ENCODE measurements at regions not wholly inside any gene's neighbourhood (a gene's known extent, or its start where the extent isn't known, plus 50 kb on each side); places are given as distances from the start of the nearest gene placed in this dataset.

DNA sequence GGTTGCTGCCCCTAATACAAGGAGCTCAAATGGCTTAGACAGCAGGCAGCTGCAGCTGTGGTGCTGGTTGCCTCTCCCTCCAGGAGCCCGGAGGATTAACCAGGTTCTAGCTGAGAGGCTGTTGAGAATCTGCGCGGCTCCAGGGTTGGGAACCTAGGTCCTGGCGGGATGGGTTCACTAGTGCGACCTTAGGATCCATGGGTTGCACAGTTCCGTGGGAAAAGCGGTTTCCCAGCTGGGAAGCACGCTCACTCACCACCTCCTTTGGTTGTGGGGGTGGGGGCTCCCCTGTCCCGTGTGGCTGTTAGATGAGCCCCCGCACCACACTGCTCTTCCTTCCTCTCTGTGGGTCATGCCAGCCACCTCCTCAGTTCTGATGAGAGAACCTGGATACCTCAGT is 375.1 kb upstream of the ARRDC4 start:
- H3K9me3 ChIP-seq (ENCODE audit: control insufficient read depth, insufficient read depth, low read depth, low read length) = no peaks in the 10 kb centered on the region
- no peaks in the 10 kb centered on the region for H3K36me3 ChIP-seq (ENCODE audit: control insufficient read depth in 2 of 2, insufficient read depth in 1 of 2, low read length in 2 of 2)
- TF ChIP-seq, protein P1, sequence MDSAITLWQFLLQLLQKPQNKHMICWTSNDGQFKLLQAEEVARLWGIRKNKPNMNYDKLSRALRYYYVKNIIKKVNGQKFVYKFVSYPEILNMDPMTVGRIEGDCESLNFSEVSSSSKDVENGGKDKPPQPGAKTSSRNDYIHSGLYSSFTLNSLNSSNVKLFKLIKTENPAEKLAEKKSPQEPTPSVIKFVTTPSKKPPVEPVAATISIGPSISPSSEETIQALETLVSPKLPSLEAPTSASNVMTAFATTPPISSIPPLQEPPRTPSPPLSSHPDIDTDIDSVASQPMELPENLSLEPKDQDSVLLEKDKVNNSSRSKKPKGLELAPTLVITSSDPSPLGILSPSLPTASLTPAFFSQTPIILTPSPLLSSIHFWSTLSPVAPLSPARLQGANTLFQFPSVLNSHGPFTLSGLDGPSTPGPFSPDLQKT (IDR thresholded peaks at IDR 0.05; ENCODE audit: borderline replicate concordance, low read depth, low read length) = no peak
- no peak for TF ChIP-seq ZNF366 (tag by site-specific recombination; conservative IDR thresholded peaks at IDR 0.05)
- no peak for TF ChIP-seq ZNF132 (tag by site-specific recombination; IDR thresholded peaks at IDR 0.05; ENCODE audit: borderline replicate concordance)
- TF ChIP-seq ZFP41 (tag by site-specific recombination; IDR thresholded peaks at IDR 0.05; ENCODE audit: borderline replicate concordance) = no peak
- no peak for TF ChIP-seq ZNF324 (tag by site-specific recombination; IDR thresholded peaks at IDR 0.05)
- TF ChIP-seq, protein P2, sequence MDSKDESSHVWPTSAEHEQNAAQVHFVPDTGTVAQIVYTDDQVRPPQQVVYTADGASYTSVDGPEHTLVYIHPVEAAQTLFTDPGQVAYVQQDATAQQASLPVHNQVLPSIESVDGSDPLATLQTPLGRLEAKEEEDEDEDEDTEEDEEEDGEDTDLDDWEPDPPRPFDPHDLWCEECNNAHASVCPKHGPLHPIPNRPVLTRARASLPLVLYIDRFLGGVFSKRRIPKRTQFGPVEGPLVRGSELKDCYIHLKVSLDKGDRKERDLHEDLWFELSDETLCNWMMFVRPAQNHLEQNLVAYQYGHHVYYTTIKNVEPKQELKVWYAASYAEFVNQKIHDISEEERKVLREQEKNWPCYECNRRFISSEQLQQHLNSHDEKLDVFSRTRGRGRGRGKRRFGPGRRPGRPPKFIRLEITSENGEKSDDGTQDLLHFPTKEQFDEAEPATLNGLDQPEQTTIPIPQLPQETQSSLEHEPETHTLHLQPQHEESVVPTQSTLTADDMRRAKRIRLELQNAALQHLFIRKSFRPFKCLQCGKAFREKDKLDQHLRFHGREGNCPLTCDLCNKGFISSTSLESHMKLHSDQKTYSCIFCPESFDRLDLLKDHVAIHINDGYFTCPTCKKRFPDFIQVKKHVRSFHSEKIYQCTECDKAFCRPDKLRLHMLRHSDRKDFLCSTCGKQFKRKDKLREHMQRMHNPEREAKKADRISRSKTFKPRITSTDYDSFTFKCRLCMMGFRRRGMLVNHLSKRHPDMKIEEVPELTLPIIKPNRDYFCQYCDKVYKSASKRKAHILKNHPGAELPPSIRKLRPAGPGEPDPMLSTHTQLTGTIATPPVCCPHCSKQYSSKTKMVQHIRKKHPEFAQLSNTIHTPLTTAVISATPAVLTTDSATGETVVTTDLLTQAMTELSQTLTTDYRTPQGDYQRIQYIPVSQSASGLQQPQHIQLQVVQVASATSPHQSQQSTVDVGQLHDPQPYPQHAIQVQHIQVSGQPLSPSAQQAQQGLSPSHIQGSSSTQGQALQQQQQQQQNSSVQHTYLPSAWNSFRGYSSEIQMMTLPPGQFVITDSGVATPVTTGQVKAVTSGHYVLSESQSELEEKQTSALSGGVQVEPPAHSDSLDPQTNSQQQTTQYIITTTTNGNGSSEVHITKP (tag by site-specific recombination; IDR thresholded peaks at IDR 0.05) = no peak
- TF ChIP-seq ZNF248 (tag by site-specific recombination; IDR thresholded peaks at IDR 0.05) = no peak
- TF ChIP-seq SCRT2 (tag by site-specific recombination; IDR thresholded peaks at IDR 0.05) = no peak
- TF ChIP-seq, protein P3, sequence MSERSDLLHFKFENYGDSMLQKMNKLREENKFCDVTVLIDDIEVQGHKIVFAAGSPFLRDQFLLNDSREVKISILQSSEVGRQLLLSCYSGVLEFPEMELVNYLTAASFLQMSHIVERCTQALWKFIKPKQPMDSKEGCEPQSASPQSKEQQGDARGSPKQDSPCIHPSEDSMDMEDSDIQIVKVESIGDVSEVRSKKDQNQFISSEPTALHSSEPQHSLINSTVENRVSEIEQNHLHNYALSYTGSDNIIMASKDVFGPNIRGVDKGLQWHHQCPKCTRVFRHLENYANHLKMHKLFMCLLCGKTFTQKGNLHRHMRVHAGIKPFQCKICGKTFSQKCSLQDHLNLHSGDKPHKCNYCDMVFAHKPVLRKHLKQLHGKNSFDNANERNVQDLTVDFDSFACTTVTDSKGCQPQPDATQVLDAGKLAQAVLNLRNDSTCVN (tag by site-specific recombination; optimal IDR thresholded peaks at IDR 0.05) = no peak
- no peak for TF ChIP-seq ZNF404 (tag by site-specific recombination; IDR thresholded peaks at IDR 0.05)
- TF ChIP-seq TRIM28 (IDR thresholded peaks at IDR 0.05; ENCODE audit: borderline replicate concordance, low read length) = no peak
- TF ChIP-seq IKZF3 (tag by site-specific recombination; IDR thresholded peaks at IDR 0.05) = no peak
- no peak for TF ChIP-seq ZNF596 (tag by site-specific recombination; IDR thresholded peaks at IDR 0.05)
- TF ChIP-seq MYNN (tag by site-specific recombination; IDR thresholded peaks at IDR 0.05; ENCODE audit: borderline replicate concordance) = no peak
- TF ChIP-seq ZNF239 (tag by site-specific recombination; IDR thresholded peaks at IDR 0.05) = no peak
- TF ChIP-seq, protein P4, sequence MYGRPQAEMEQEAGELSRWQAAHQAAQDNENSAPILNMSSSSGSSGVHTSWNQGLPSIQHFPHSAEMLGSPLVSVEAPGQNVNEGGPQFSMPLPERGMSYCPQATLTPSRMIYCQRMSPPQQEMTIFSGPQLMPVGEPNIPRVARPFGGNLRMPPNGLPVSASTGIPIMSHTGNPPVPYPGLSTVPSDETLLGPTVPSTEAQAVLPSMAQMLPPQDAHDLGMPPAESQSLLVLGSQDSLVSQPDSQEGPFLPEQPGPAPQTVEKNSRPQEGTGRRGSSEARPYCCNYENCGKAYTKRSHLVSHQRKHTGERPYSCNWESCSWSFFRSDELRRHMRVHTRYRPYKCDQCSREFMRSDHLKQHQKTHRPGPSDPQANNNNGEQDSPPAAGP (tag by site-specific recombination; IDR thresholded peaks at IDR 0.05) = no peak
- TF ChIP-seq, protein P5, sequence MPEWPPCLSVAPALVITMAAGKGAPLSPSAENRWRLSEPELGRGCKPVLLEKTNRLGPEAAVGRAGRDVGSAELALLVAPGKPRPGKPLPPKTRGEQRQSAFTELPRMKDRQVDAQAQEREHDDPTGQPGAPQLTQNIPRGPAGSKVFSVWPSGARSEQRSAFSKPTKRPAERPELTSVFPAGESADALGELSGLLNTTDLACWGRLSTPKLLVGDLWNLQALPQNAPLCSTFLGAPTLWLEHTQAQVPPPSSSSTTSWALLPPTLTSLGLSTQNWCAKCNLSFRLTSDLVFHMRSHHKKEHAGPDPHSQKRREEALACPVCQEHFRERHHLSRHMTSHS (tag by site-specific recombination; IDR thresholded peaks at IDR 0.05) = no peak
- ChIA-PET POLR2A (no interaction called here), CTCF (no interaction called here)
- H3K4me1 ChIP-seq (ENCODE audit: control insufficient read depth, insufficient read depth, low read length) = no peaks in the 10 kb centered on the region
- no peak overlapping the region for H3K27ac ChIP-seq (ENCODE audit: extremely low read depth, low read depth, low read length)
- H3K4me3 ChIP-seq (ENCODE audit: low read depth, low read length) = no peak overlapping the region

DNA sequence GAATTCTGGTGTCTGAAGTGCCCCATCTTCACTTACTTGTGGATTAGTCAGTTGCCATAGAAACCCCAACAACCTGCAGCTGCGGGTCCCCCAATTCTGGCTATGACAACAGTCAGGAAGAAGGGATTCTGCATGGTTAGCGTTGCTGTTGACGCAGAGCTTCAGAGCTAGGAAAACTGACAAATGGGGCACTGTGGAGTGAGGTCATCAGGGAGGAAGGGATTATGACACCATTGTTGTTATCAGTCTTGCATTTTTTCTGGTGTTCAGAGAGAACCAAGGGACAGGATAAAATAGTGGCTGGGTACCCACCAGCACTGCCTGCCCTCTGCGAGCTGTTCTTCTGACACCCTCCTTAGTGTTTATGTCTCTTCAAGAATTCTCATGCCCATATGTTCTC is 367.7 kb upstream of the ARRDC4 start:
- H3K9me3 ChIP-seq (ENCODE audit: control insufficient read depth, insufficient read depth, low read depth, low read length) = no peaks in the 10 kb centered on the region
- ChIA-PET POLR2A (no interaction called here), CTCF (interaction anchor here (0.7 kb wide), 1 partner anchor 96 kb away, joined by 3 read pairs; no protein-coding TSS in a partner anchor)
- H3K27ac ChIP-seq (ENCODE audit: extremely low read depth, low read depth, low read length) = no peak overlapping the region
- TF ChIP-seq ZSCAN30 (tag by site-specific recombination; IDR thresholded peaks at IDR 0.05) = no peak
- TF ChIP-seq ZNF600 (tag by site-specific recombination; IDR thresholded peaks at IDR 0.05) = no peak
- TF ChIP-seq GFI1B (tag by site-specific recombination; IDR thresholded peaks at IDR 0.05) = no peak
- TF ChIP-seq KLF7 (tag by site-specific recombination; IDR thresholded peaks at IDR 0.05; ENCODE audit: borderline replicate concordance) = no peak
- no peak for TF ChIP-seq SCRT2 (tag by site-specific recombination; IDR thresholded peaks at IDR 0.05)
- TF ChIP-seq, protein P6, sequence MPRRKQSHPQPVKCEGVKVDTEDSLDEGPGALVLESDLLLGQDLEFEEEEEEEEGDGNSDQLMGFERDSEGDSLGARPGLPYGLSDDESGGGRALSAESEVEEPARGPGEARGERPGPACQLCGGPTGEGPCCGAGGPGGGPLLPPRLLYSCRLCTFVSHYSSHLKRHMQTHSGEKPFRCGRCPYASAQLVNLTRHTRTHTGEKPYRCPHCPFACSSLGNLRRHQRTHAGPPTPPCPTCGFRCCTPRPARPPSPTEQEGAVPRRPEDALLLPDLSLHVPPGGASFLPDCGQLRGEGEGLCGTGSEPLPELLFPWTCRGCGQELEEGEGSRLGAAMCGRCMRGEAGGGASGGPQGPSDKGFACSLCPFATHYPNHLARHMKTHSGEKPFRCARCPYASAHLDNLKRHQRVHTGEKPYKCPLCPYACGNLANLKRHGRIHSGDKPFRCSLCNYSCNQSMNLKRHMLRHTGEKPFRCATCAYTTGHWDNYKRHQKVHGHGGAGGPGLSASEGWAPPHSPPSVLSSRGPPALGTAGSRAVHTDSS (tag by site-specific recombination; IDR thresholded peaks at IDR 0.05) = no peak
- no peak overlapping the region for H3K4me3 ChIP-seq (ENCODE audit: low read depth, low read length)
- peaks cover 3% of the 10 kb centered on the region; the same call in 1 of the 2 replicates for H3K4me1 ChIP-seq (ENCODE audit: control insufficient read depth, insufficient read depth, low read length)
- H3K36me3 ChIP-seq (ENCODE audit: control insufficient read depth in 2 of 2, insufficient read depth in 1 of 2, low read length in 2 of 2) = no peaks in the 10 kb centered on the region

Data from HEK293 (cell line).